ENCODE measurements at regions not wholly inside any gene's neighbourhood (a gene's known extent, or its start where the extent isn't known, plus 50 kb on each side); places are given as distances from the start of the nearest gene placed in this dataset.

DNA sequence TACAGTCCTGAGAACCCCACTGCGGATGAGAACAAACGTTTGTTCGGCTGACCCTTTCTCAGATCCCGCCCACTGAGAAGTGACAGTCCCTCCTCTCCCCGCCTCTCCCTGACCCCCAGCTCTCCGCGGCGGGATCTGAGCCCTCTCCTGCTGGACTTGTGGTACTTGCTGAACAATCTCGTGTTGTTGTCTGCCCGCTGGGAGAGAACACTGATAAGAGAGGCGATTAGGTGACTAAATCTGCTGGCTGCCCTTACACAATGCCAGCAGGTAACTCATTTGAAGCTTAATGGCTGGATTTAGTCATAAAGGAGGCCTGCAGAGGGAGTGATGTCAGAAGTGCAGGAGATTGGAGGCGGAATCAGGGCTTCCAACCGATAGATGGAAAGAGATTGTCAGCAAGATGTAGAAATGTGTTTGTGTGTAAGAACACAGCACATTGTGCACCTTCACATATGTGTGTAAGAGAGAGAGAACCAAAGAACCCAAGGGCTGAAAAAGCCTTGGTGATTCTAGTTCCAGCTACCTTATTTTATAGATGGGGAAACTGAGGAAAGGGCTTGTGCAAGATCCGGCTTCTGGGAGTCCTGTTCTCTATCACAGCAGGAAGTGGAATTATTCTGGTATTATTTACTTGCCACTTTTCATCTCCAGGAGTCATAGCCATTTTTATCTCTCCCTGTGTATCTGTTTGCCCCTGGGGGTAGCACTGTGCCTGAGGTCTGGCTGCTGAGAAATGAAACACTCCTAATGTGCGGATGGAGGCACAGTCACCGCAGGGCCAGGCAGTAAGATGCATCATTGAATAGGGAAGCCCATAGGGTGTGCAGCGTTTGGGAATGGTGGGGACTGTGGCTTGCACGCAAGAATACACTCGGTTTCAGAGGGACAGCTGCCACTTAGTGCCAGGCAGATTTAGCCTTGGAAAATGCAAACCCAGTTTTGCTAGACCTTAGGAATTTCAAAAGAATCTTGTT, 203.7 kb upstream of the MSX2 start (continued):
- no peak for TF ChIP-seq ASH2L (IDR thresholded peaks at IDR 0.05; ENCODE audit: borderline replicate concordance, low read depth)
- TF ChIP-seq, protein P1, sequence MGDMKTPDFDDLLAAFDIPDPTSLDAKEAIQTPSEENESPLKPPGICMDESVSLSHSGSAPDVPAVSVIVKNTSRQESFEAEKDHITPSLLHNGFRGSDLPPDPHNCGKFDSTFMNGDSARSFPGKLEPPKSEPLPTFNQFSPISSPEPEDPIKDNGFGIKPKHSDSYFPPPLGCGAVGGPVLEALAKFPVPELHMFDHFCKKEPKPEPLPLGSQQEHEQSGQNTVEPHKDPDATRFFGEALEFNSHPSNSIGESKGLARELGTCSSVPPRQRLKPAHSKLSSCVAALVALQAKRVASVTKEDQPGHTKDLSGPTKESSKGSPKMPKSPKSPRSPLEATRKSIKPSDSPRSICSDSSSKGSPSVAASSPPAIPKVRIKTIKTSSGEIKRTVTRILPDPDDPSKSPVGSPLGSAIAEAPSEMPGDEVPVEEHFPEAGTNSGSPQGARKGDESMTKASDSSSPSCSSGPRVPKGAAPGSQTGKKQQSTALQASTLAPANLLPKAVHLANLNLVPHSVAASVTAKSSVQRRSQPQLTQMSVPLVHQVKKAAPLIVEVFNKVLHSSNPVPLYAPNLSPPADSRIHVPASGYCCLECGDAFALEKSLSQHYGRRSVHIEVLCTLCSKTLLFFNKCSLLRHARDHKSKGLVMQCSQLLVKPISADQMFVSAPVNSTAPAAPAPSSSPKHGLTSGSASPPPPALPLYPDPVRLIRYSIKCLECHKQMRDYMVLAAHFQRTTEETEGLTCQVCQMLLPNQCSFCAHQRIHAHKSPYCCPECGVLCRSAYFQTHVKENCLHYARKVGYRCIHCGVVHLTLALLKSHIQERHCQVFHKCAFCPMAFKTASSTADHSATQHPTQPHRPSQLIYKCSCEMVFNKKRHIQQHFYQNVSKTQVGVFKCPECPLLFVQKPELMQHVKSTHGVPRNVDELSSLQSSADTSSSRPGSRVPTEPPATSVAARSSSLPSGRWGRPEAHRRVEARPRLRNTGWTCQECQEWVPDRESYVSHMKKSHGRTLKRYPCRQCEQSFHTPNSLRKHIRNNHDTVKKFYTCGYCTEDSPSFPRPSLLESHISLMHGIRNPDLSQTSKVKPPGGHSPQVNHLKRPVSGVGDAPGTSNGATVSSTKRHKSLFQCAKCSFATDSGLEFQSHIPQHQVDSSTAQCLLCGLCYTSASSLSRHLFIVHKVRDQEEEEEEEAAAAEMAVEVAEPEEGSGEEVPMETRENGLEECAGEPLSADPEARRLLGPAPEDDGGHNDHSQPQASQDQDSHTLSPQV (IDR thresholded peaks at IDR 0.05): no peak
- TF ChIP-seq RFX5 (IDR thresholded peaks at IDR 0.05; ENCODE audit: low read depth, low read length): no peak
- no peak for TF ChIP-seq SMAD5 (IDR thresholded peaks at IDR 0.05; ENCODE audit: low read depth)
- no peak for TF ChIP-seq YBX1 (IDR thresholded peaks at IDR 0.05)
- TF ChIP-seq PML (IDR thresholded peaks at IDR 0.05; ENCODE audit: low read length): no peak
- no peak for TF ChIP-seq RBBP5 (conservative IDR thresholded peaks at IDR 0.05)
- TF ChIP-seq MTA2 (IDR thresholded peaks at IDR 0.05; ENCODE audit: low read depth): no peak
- TF ChIP-seq USF2 (IDR thresholded peaks at IDR 0.05; ENCODE audit: borderline replicate concordance, low read depth, low read length): no peak

Data from GM12878 (cell line).